MV-4-11 (cell line): ENCODE measurements at regions not wholly inside any gene's neighbourhood (a gene's known extent, or its start where the extent isn't known, plus 50 kb on each side); places are given as distances from the start of the nearest gene placed in this dataset.
A peak's percentile ranks its signal among the peaks of the same experiment; 100 is the strongest.

Experiments used
- DNase-seq: peaks from one replicate; lab custom pipeline; 2025; lab: John Stamatoyannopoulos, UW

DNA sequence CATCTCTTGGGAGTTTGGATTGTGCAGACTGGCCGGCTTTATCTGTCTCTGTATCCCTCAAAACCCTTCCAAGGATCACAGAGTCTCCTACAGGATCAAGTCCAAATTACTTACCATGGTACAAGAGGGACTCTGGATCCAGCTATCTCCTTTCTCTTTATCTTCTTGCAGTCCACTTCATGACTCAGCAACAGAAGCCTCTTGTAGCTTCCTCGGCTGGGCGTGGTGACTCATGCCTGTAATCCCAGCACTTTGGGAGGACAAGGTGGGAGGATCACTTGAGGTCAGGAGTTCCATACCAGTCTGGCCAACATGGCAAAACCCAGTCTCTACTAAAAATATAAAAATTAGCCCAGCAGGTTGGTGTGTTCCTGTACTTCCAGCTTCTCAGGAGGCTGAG is 189.7 kb downstream of the BCAT1 start:
- DNase-seq = peak; percentile 78

DNA sequence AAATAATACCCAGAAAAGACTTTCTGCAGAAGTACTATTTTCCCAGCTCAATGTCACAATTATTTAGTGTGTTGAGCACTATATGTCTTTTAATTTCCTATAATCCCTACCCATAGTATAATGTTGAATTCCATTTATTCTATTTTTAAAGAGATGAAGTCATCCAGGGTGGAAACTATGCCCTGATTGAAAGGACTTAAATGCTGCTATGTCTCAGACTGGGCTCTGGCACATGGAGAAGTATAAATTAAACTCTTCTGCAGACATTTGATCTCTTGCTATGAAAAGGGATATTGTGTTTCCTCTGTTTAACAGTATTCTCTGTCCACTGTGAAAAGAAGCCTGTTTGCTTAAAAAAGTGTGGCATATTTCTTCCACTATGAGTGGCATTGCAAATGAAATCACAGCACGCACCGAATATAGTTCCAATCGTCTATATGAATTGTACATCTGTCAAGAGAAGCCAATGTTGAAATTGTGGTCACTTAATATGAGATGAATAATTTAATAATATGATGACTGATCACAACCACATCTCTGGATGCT is 192.3 kb downstream of the BCAT1 start:
- DNase-seq = no peak

DNA sequence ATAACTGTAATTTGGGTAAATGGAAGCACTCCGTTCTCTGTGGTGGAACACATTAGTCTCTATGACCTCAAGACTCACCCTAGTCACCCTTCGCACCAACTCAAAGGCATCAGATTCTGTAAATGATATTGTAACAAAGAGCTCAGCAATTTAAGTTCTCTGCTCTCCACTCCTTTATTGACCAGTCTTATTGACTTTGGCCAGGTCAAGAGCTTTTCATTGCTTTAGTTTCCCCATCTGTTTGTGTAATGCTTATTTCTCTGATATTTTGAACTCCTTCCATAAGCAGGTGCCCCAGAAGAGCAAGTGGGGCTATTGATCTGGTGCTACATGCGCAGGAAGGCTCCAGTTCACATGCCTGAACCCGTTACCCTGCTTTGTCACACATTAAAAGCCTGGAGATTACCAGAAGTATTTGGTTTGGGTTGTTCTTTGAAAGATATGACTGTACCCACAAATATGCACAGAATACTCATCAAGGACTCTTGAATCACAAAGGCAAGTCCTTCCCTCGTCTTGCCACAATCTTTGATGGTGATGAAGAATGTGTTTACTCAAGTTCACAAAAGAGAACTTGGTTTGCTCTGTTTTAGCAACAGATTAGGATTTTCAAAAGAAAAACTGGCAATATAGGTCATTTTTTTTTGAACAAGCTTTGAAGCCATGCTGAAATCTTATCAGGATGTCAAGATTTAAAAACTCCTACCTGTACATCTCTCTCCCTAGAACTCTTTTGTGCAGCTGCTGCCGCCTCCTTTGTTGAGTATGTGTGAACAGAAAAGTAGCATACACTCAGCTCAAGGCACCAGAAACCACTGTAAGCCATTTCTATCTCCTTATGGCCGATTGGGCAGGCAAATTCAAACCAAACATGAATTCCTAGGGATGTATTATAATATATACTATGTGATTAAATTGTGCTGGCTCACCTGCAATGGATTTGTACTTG is 193.9 kb downstream of the BCAT1 start:
- DNase-seq = no peak

DNA sequence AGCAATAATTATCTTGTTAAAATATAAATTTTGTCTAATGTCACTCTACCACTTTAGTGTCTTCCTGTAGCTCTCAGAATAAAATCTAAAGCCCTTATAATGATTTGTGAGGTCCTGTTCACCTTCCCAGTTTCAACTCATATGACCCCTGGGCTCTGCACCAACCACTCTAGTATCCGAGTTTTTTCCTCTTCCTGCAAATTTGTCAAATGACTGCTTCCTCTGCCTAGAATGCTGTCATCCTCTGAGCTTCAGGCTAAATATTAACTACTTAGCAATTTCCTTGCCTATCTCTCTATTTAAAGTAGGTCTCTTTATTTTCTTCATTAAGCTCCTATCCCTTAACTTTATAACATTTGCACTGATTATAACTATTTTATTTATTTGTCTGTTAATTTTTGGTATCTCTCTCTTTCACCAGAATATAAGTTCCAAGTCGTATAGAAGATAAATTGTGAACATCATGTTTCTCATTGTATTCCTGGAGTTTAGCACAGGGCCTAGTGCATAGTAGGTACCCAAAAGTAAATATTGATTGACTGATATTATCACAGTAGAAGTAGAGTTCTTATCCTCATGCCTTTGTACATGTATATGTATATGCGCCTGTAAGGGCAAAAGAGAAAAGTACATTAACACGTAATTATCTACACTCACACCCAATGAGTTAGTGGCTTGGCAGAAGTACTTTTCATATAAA is 196.0 kb downstream of the BCAT1 start:
- DNase-seq = no peak

DNA sequence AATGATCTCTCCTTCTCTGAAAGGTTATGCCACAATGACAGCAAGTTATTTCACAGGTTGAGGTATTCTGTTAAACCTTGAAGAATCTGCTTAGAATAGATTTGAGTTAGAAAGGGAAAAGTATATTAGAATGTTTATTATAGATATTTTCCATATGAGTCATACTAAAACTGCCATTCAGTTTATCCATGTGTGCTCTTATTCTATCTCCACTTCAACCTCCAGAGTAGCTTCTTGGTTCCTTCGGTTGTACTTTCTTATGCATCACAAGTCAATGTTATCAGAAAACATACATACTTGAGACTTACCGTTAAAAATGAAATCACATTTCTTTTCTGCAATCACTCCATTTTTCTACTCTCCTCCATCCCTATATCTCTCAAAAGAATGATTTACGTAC is 197.7 kb downstream of the BCAT1 start:
- DNase-seq = no peak

DNA sequence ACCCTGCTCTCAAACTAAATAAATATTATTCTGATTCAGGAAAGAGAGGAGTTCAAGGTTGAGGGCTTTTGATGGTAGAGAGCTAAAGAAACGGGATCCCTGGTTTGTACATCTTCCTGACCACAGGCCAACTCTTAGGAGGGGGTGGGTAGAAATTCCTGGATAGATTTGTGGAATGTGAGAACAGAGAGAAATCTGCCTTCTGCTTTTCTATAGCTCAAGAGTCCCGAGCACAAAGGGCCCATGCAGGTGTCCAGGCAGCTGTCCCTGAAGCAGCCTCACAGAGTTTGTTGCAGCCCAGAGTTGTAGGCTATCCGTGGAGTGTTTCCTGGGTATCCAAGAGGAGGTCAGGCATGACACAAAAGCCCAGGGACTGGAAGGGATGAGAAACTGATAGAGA is 198.6 kb downstream of the BCAT1 start:
- no peak for DNase-seq

DNA sequence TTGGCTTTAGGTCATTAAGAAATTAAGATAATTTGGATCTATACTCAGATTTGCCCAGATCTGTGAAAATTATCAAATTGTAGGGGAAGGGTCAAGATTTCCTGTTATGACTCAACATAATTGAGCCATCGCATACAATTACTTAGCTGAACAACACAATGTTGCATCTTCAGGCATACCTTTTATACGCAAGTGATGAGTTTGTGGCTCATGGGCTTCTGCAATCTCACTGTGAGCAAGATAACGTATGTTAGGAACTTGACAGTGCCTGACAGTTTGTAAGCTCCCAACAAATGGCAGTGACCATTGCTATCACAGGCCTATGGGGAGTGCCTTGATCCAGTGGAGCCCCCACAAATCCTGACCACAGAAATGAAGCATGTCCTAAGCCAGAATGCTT is 199.7 kb downstream of the BCAT1 start:
- no peak for DNase-seq

DNA sequence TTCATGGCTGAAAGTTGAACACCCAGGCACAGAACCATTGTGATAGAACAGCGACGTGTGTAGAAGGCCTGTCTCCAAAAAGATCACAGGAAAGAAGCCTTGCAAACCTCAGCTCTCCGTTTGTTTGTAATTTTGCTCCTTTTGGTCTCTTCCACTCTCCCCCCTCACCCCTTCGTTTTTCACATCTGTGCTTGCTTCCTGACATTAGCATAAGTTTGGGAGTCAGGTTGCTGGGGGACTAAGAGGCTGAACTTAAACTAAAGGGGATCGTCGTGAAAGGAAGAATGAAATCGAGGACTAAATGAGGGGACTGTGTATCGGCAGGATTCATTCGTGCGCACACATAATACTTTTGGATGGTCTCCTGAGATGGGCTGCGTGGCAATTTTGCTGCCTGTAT is 200.6 kb downstream of the BCAT1 start:
- DNase-seq = no peak

DNA sequence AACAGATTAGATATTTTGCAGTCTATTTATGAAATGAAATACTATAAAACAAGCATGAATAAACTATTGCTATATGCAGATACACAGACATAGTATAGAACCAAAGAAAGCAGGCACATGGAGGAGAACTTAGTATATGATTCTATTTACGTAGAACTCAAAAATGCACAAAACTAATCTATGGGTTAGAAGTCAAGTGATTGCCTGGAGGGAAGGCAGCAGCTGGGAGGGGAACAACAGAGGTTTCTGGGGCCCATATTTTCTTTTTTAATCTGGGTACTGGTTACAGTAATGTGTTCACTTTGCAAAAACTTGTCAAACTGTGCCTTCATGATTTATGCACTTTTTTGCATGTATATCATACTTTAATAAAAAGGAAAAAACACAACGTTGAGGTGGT is 202.0 kb downstream of the BCAT1 start:
- no peak for DNase-seq

DNA sequence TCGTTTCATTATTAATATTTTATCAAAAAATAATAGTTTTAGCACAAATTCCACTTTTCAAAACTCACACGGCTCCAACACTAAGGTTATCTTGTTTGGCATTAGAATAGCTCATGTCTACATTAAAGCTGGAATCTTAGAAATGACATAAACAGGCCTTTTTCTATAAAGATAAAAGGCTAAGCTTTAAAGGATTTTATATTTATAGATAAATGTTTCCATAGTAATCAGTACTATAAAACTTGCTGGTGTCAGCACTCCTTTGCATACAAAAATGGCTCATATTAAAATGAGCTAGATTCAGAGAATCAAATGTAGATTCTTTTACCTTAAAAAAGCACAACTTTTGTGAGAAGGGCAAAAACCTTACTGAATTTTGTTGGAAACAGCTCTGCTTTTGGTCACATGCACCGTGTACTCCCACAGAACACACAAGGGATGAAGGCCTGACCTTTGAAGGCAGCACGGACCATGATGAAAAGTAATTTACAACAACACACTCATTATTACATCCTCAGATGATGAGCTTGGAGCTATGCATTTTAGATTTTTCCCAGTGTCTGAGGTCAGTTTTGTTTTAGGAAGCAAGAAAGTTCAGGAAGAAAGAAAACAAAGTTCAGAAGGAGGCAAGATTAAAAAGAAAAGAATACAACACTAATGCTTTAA is 202.8 kb downstream of the BCAT1 start:
- DNase-seq = no peak

DNA sequence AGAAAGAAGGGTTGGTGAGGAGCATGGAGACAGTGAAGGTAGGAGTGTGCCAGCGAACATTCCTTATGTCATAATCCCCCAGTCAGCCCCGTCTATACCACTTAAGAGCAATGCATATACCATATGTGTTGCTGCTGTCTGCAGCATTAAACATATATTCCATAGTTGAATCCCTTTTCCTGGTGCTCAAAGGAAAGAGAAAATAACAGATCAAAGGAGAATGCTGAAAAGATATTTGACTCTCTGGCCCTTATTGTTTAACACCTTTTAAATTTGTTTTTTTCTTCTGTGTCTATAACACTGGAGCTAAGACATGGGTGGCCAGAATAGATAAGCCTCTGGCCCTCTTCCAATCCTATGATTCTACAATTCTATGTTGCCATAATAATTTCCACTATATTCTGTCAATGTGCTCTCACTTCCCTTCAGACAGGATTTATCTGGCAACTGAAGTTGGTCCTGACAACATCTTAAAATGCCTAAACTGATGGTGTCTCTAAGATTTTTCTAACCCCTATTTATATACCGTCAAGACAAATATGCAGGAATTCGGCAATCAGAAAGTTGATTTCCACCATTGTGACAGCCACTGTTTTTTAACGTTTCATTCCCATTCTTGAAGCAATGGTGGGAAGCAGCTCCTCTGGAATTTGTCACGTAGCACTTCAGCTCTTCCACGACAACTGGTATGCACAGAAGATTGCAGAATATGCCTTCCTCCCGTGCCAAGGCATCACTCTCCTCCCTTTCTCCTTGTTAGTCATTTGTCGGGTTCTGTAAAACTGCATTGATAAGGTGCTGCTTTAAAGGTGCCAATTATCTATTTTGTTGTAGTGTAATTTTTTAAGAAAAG is 204.7 kb downstream of the BCAT1 start:
- no peak for DNase-seq

DNA sequence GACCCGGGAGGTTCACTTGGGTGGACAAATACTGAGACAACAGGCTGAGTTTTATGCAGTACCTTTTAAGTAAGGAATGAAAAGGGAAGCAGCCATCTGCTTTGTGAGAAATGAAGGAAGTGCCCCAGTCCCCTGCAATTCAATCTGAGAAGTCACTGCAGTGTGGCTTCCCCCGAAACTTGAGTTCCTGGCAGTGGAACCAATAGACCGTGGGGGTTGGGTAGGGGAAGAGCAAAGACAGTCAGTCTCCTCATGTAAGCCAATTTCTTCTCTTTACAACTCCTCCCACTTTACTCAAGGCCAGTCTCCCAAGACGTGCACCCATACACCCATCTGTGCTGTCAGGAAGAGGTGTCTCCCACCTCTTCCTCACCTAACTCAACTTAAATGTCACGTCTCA is 206.5 kb downstream of the BCAT1 start:
- peak; percentile 95 for DNase-seq

DNA sequence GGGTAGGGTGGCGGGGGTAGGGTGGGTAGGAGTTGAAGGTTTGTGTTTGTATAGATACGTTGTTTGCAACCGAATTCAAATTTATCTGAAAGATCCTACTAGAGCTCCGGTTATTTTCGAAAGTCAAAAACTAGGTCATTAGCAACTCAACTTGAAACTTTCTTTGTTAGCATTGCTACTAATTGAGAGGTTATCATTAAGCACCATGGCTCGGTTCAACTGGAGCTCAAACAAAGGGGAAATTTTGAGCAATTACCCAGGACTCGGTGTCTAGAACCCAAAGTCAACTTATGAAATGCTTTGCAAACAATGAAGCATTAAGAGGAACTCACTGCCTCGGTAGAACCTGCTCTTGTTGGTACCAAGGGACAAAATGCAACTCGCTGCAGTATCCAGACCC is 207.7 kb downstream of the BCAT1 start:
- no peak for DNase-seq

DNA sequence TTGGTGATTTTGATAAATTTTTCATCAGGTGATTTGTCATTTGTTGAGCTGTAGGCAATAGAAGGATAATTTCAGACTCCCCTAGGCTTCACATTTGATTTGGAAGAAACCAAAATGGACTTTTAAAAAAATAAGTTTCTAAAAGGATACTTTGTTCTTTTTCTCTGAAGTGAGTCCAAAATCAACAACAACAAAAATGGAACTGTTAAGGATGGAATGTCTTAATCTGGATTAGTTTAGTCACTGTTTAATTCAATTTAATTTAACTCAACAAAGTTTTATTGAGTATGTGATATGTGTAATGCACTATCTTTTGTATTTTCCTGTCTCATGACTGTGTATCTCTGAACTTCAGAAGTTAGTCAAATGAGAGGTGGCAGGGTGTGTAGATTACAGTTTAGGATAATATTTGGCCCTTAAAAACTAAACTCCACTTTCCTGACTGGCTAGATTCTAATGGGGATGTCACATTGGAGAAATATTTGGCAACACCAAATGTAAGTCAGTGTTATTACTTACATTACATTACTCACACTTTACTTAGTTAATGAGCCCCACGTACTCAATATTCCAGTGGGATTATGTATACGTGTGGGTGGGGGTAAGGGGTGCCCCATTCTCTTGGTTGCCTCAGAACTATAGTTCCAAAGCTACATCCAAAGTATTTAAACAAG is 209.7 kb downstream of the BCAT1 start:
- DNase-seq = no peak

DNA sequence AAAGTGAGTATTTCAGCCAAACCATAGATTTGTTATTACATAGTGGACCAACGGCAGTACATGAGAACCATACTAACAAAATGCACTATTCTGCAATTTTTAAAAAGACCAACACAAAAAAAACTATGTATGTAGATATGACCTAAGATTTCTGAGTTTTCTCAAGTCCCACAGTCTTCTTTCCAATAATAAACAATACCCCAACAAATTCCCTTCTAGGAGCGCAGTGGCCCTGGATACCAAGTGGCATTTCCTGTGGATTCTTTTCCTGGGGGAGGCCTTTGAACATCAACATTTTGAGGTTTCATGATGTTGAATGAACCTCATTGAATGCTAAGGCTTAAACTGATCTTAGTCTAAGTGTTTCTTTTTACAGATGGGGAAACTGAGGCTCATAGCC is 210.5 kb downstream of the BCAT1 start:
- DNase-seq = no peak

DNA sequence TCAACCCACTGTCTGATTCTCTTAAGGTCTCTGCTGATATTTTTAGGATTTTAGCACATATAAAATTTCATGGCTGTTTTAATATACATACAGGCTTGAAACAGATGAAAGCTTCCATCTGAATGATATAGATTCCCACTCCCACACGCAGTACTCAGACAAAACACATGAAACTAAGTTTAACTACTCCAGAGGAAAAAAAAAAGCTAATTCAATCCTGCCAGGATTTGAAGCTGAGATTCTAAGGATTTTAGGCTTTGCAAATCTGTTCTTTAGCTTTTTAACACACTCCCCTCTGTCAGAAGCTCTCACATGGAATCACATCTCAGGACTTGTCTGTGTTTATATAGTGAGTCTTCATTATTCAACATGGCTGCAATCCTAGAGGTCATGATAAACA is 217.3 kb downstream of the BCAT1 start:
- DNase-seq = no peak

DNA sequence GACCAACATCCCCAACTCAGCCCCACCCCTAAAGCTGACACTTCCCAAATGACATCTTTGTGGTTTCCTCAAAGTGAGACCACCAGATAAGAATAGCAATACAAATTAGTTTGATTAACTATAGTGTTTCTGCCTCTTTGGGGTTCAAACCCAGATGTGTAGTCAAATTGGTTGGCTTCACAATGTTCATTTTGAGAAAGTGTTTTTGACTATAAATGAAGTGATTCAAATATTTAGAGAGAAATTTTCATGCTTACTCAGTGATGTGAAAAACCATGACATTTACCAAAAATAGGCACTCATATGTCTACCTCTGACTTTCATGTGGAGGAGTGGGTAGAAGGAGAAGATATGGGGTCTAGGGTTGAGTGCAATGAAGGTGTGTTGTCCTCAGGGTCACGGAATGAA is 218.4 kb downstream of the BCAT1 start:
- DNase-seq = no peak

DNA sequence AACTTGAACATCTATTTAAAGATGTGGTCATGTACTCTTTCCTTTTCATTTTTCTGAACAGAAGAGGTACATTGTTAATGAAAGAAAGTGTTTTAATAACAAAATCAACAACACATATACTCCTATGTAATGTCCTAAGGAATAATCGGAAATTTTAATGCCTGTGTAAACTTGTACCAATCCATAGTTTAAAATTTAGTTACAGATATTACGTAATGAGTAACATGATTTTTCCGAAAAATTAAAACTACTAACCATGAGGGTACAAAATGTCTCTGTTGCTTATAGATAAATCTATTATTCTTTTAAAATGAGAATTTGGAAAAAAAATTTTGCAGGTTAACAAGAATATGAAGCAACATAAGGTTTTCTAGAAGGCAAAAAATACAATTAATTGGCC is 220.1 kb downstream of the BCAT1 start:
- no peak for DNase-seq

DNA sequence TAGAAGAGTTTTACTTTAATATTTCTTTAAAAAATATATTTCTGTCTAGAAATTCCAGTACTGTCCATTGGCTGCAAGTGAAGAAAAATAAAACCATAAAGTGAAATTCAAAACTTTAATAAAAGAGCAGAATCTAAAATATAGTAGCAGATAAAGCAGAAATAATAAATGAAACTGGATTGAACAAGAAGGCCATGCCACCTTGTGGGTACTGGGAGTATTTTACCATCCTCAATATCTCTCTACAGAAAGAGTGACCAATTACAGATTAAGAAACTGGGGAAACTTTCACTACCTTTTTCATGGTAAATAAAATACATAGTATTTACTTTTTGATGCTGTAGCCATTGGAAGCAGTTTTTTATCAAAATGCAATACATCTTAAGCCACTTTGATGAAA is 220.5 kb downstream of the BCAT1 start:
- peak; percentile 68 for DNase-seq

DNA sequence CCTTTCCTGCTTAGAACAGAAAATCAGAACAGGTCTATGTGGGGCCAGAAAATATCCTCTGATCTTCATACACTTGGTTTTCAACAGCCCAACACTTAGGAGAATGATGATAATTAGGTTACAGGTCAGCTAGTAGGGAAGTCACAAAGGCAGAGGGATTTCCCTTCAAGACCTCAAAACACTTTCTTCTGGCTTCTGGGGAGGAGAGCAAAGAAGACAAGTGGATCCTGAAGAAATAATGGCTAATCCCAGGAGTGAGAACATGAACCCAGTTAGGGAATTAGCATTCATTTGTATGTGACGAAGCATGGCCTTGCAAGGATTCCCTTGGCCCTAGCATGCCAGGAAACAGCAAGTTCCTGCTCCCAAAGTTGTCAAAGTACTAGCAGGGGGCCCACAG is 223.3 kb downstream of the BCAT1 start:
- no peak for DNase-seq

DNA sequence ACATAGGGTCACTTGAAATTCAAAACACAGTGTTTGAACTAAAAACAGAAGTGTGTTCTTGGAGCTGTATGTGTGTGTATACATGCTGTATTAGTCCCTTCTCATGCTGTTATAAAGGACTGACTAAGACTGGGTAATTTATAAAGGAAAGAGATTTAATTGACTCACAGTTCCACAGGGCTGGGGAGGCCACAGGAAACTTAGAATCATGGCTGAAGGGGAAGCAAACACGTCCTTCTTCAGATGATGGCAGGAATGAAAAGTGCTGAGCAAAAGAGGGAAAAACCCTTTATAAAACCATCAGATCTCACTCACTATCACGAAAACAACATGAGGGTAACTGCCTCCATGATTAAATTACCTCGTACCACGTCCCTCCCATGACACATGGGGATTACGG is 224.1 kb downstream of the BCAT1 start:
- DNase-seq = no peak
